ENCODE measurements at regions not wholly inside any gene's neighbourhood (a gene's known extent, or its start where the extent isn't known, plus 50 kb on each side); places are given as distances from the start of the nearest gene placed in this dataset.
A peak's percentile ranks its signal among the peaks of the same experiment; 100 is the strongest.

DNA sequence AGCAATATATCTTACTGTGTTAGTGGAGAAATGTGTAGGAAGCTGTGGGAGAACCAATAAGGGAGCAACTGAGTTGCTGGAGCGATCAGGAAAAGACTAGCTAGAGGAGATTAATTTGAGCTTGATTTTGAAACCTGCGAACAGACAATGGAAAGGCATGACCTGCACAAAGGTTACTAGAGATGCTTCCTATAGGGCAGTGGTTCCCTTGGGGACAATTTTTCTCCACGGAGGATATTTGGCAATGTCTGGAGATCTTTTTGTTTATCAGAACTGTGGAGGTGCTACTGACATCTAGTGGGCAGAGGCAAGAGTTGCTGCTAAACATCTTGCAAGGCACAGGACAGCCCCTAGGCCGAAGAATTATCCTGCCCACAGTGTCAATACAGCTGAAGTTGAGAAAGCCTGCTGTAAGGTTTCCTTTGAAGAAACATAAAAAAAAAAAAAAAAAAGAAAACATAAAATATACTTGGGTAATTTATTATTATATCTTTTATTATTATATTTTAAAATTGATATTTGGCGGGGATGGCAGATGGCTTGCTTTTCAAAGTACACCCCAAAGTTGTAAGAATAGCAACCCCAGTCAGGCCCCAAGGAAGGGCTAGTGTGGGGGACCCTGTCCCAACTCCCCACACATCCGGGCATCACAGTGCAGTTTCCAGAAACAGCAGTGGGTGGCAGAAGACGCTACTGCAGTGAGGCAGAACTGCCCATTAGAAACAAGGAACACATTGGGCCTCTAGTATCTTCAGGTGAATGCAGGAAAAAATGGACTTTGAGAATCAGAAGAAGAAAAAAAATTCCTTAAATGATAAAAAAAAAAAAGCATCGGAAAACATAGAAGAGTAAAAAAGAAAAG is 481.6 kb downstream of the SH2D4B start:
- Histone ChIP-seq H3K9me3 (no peaks in the 10 kb centered on the region), H3K4me1 (peaks cover 0 to 3% (median 0%) of the 10 kb centered on the region in 4 donors), H3K27ac (no peak overlapping the region), H3K4me3 (no peak overlapping the region), H3K36me3 (no peaks in the 10 kb centered on the region), H3K27me3 (no peaks in the 10 kb centered on the region)
- intact Hi-C loops (cut with DNase I; ENCODE audit: low total_unique reads) = no loop called here
- WGBS, 5 donors = 54 to 60% (median 56%) methylated on average over 8 of the region's 8 CpGs
- peak in 1 of 2 donors; percentile 76 for DNase-seq
- TF ChIP-seq POLR2A (IDR thresholded peaks at IDR 0.05) (no peak), EP300 (IDR thresholded peaks at IDR 0.05) (no peak)
- TF ChIP-seq, protein P1, sequence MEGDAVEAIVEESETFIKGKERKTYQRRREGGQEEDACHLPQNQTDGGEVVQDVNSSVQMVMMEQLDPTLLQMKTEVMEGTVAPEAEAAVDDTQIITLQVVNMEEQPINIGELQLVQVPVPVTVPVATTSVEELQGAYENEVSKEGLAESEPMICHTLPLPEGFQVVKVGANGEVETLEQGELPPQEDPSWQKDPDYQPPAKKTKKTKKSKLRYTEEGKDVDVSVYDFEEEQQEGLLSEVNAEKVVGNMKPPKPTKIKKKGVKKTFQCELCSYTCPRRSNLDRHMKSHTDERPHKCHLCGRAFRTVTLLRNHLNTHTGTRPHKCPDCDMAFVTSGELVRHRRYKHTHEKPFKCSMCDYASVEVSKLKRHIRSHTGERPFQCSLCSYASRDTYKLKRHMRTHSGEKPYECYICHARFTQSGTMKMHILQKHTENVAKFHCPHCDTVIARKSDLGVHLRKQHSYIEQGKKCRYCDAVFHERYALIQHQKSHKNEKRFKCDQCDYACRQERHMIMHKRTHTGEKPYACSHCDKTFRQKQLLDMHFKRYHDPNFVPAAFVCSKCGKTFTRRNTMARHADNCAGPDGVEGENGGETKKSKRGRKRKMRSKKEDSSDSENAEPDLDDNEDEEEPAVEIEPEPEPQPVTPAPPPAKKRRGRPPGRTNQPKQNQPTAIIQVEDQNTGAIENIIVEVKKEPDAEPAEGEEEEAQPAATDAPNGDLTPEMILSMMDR (IDR thresholded peaks at IDR 0.05) = peak in 3 of 7 experiments; percentile 14 to 24 (median 22)

DNA sequence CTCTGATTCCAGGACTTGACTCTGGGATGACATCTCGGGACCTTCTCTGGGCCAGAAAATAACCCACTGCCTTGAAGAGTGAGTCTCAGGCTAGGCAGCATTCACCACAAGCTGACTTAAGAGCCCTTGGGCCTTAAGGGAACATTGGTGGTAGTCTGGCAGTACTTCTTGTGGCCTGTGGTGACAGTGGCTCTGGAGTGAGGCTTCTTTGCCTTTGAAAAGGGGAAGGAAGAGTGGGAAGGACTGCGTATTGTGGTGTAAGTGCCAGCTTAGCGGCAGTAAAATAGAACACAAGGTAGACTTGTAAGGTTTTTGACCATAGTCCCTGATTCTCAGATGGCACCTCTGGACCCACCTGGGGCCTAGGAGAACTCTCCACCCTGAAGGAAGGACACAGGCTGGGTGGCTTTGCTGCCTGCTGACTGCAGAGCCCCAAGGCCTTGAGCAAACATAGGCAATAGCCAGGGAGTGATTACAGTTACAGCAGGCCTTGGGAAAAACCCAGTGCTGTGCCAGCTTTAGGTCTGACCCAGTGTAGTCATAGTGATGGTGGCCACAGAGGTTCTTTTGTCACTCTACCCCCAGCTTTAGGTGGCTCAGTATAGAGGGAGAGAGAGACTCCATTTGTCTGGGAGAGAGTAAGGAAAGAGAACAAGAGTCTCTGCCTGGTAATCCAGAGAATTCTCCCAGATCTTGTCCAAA is 483.9 kb downstream of the SH2D4B start:
- TF ChIP-seq POLR2A (IDR thresholded peaks at IDR 0.05) = no peak
- TF ChIP-seq POLR2AphosphoS5 (IDR thresholded peaks at IDR 0.05) = no peak
- TF ChIP-seq EP300 (IDR thresholded peaks at IDR 0.05) = no peak
- TF ChIP-seq, protein P1 (IDR thresholded peaks at IDR 0.05) = no peak
- 66 to 83% (median 81%) methylated on average over 3 of the region's 3 CpGs for WGBS, 5 donors
- H3K9me3 ChIP-seq = no peaks in the 10 kb centered on the region
- H3K4me1 ChIP-seq = peaks cover 0 to 3% (median 0%) of the 10 kb centered on the region in 4 donors
- H3K27ac ChIP-seq = no peak overlapping the region
- intact Hi-C loops (cut with DNase I; ENCODE audit: low total_unique reads) = no loop called here
- H3K27me3 ChIP-seq = no peaks in the 10 kb centered on the region
- no peak for DNase-seq
- H3K4me3 ChIP-seq = no peak overlapping the region
- no peaks in the 10 kb centered on the region for H3K36me3 ChIP-seq

DNA sequence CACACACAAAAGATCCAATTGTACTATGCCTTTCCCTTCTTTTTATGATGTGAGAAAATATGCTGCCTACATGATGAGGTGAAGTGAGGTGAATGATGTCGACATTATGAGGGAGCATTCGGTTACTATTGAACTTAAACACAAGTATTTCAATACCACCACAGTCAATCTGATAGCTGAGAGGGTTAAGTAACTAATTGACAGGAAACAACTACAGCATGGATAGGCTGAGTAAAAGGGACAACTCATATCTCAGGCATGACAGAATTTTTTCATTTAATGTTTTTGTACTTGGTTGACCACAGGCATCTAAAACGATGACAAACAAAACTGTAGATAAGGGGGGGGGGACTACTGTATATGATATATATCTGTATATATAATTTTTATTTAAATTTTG is 488.9 kb downstream of the SH2D4B start:
- H3K36me3 ChIP-seq = no peaks in the 10 kb centered on the region
- 73 to 84% (median 78%) methylated on average over 3 of the region's 3 CpGs for WGBS, 5 donors
- DNase-seq = no peak
- TF ChIP-seq POLR2A (IDR thresholded peaks at IDR 0.05) = no peak
- TF ChIP-seq POLR2AphosphoS5 (IDR thresholded peaks at IDR 0.05) = no peak
- no peak for TF ChIP-seq EP300 (IDR thresholded peaks at IDR 0.05)
- TF ChIP-seq, protein P1 (IDR thresholded peaks at IDR 0.05) = no peak
- H3K9me3 ChIP-seq = peaks cover 0 to 10% (median 0%) of the 10 kb centered on the region in 4 donors
- no peaks in the 10 kb centered on the region for H3K27me3 ChIP-seq
- no peak overlapping the region for H3K4me3 ChIP-seq
- intact Hi-C loops (cut with DNase I; ENCODE audit: low total_unique reads) = no loop called here
- H3K4me1 ChIP-seq = no peaks in the 10 kb centered on the region
- no peak overlapping the region for H3K27ac ChIP-seq

DNA sequence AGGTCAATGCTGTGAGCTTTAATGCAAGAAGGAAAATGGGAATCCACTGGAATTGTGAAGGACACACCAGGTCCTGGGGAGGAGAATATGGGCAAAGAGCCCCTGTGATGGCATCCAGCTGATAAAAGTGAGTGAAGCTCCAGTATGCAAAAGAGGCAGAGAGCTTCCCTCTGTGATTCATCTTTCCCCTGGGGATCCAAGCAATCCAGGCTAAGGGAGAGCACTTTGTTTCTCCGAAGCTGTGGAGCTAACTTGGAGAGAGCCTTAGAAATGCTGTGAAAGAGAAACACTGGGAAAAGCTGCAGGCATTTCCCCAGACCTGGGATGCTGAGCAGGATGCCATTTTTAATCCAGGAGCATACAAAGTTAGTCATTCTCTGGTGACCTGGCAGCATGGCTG is 489.5 kb downstream of the SH2D4B start:
- H3K4me3 ChIP-seq = no peak overlapping the region
- H3K36me3 ChIP-seq = no peaks in the 10 kb centered on the region
- peaks cover 0 to 10% (median 0%) of the 10 kb centered on the region in 4 donors for H3K9me3 ChIP-seq
- DNase-seq = no peak
- intact Hi-C loops (cut with DNase I; ENCODE audit: low total_unique reads) = no loop called here
- no peaks in the 10 kb centered on the region for H3K4me1 ChIP-seq
- H3K27me3 ChIP-seq = no peaks in the 10 kb centered on the region
- no peak overlapping the region for H3K27ac ChIP-seq
- WGBS, 5 donors = 55 to 82% (median 67%) methylated on average over 1 of the region's 1 CpG
- TF ChIP-seq, protein P1 (IDR thresholded peaks at IDR 0.05) = no peak
- no peak for TF ChIP-seq EP300 (IDR thresholded peaks at IDR 0.05)
- no peak for TF ChIP-seq POLR2A (IDR thresholded peaks at IDR 0.05)
- no peak for TF ChIP-seq POLR2AphosphoS5 (IDR thresholded peaks at IDR 0.05)

Data from stomach (tissue), 8 donors.